ENCODE measurements at regions not wholly inside any gene's neighbourhood (a gene's known extent, or its start where the extent isn't known, plus 50 kb on each side); places are given as distances from the start of the nearest gene placed in this dataset.
A peak's percentile ranks its signal among the peaks of the same experiment; 100 is the strongest.

- DNase-seq (ENCODE audit: low read depth): no peak
- H3K4me3 ChIP-seq (ENCODE audit: low read depth, low read length): no peak overlapping the region
- TF ChIP-seq CTCF (IDR thresholded peaks at IDR 0.05; ENCODE audit: control insufficient read depth, extremely low read depth, insufficient read depth): no peak
These were observed 818.6 kb upstream of the FAT3 start for GRCh38 chr11:91406009-91406408.

- no peak for TF ChIP-seq CTCF (IDR thresholded peaks at IDR 0.05; ENCODE audit: control insufficient read depth, extremely low read depth, insufficient read depth)
- no peak for DNase-seq (ENCODE audit: low read depth)
- H3K4me3 ChIP-seq (ENCODE audit: low read depth, low read length): no peak overlapping the region
These were observed 820.3 kb upstream of the FAT3 start for GRCh38 chr11:91404344-91404743.

- DNase-seq (ENCODE audit: low read depth): no peak
- TF ChIP-seq CTCF (IDR thresholded peaks at IDR 0.05; ENCODE audit: control insufficient read depth, extremely low read depth, insufficient read depth): no peak
These were observed 827.5 kb upstream of the FAT3 start for GRCh38 chr11:91397134-91397468.

GRCh38 chr11:91396236-91397133 lies 828.1 kb upstream of the FAT3 start:
- DNase-seq (ENCODE audit: low read depth): peak; percentile 83
- no peak overlapping the region for H3K4me3 ChIP-seq (ENCODE audit: low read depth, low read length)
- no peak for TF ChIP-seq CTCF (IDR thresholded peaks at IDR 0.05; ENCODE audit: control insufficient read depth, extremely low read depth, insufficient read depth)

More at GRCh38 chr11:91397134-91397468, 827.5 kb upstream of the FAT3 start:
- no peak overlapping the region for H3K4me3 ChIP-seq (ENCODE audit: low read depth, low read length)

GRCh38 chr11:91394727-91395414 lies 829.7 kb upstream of the FAT3 start:
- TF ChIP-seq CTCF (IDR thresholded peaks at IDR 0.05; ENCODE audit: control insufficient read depth, extremely low read depth, insufficient read depth): no peak
- no peak for DNase-seq (ENCODE audit: low read depth)
- no peak overlapping the region for H3K4me3 ChIP-seq (ENCODE audit: low read depth, low read length)

- TF ChIP-seq CTCF (IDR thresholded peaks at IDR 0.05; ENCODE audit: control insufficient read depth, extremely low read depth, insufficient read depth): 0 out of 2 replicates have a peak, but pooled peaks have one; percentile 3
These were observed 830.4 kb upstream of the FAT3 start for GRCh38 chr11:91394073-91394726.

More at GRCh38 chr11:91394073-91394726, 830.4 kb upstream of the FAT3 start:
- H3K4me3 ChIP-seq (ENCODE audit: low read depth, low read length): no peak overlapping the region
- no peak for DNase-seq (ENCODE audit: low read depth)

Data from LNCaP clone FGC (cell line).